Umbilical cord (tissue), 1 donor: ENCODE measurements at regions not wholly inside any gene's neighbourhood (a gene's known extent, or its start where the extent isn't known, plus 50 kb on each side); places are given as distances from the start of the nearest gene placed in this dataset.
A peak's percentile ranks its signal among the peaks of the same experiment; 100 is the strongest.

ENCODE experiments used
- DNase-seq: peaks from one replicate; pipeline ENCODE4 v3.0.0-alpha.2; 2015; ENCODE audit warnings: low spot score

DNA sequence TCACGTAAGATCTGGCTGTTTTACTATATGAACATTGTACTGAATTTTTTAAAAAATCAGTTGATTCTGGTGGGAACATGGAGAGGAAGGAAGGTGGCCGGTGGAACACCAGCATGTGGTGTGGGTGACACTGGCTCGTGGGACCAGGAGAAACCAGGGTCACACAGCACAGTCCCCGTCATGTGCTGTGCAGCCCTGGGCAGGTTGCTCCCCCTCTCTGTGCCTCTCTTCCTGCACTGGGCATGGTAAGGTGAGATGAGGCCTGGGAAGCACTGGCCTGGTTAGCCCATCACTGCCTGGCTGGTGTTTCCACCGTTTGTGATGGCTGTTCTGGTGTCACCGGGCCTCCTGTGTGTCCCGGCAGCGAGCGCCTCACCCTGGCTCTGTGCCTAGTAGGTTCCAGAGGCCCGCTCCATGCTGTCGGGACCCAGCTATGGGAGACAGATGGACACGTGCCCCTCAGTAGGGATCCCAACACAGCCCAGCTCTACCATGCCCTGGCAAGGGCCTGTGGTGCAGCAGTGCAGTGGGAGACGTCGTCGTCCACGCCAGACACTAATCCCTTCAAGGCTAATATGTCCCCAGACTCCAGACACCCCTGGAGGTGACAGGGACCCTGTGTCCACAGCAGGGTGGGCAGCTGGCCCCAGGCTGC is 88.2 kb upstream of the LINC01488 start:
- DNase-seq, result no peak

DNA sequence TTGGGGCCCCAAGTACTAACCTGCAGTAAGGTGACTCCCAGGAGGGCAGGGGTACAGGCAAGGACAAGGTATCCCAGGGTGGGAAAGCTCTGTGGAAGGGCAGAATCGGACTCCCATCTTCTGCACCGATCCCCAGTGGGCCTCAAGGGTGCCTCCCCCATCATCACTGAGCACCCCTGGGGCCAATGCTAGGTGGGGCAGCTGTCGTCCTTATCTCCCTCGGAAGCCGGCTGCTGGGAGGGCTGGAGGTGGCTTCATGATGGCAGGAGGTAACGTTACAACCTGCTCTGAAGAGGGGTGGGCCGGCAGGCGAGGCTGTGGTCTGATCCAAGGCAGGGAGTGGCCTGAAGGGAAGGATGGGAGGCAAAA is 87.6 kb upstream of the LINC01488 start:
- DNase-seq, result no peak

- no peak for DNase-seq
Observed at GRCh38 chr11:69394234-69394868, 87.1 kb upstream of the LINC01488 start.

DNA sequence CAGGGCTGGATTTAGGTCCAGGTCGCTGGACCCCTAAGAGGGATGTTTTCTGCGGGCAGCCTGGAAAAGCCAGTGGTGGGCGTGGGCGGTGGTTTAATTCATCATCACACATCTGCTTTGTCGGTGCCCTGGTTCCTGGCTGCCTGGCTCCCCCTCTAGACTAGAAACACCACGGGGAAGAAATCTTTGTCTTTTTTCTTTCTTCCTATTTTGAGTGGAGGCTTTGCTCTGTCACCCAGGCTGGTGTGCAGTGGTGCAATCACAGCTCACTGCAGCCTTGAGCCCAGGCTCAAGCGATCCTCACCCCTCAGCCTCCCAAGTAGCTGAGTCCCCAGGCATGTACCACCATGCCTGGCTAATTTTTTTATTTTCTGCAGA is 86.6 kb upstream of the LINC01488 start:
- no peak for DNase-seq

DNA sequence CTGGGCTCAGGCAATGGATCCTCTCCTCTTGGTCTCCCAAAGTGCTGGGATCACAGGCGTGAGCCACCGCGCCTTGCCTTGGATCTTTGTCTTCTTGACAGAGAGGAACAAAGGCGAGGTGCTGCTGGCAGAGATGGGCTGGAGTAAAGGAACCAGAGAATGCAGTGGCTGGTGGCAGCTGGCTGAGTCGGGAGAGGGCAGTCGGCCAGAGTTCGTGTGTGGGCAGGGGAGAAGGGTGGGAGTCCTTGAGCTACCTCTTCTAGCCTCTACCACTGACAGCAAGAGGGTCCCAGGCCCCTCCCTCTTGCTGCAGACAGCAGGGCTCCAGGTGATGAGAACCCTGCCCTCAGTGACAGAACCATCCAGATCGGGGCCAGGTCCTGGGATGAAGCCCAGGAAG is 86.2 kb upstream of the LINC01488 start:
- DNase-seq, result no peak

GRCh38 chr11:69396051-69396947 is 85.2 kb upstream of the LINC01488 start:
- DNase-seq, result no peak

DNA sequence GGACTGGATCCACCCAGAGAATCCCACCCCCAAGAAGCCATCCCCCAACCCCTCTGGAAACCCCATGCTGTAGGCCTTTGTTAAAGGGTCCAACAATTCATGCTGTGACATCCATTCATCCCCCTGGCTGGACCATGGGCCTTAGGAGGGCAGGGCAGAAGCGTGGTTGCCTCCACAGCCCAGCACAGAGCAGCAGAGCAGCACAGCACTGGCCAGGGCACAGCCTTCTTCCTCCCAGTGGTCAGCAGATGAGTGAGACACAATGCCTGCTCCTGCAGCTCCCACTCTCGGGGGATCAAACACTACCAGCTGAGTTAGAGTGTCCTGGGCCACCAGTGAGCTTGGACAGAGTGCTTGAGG is 84.5 kb upstream of the LINC01488 start:
- no peak for DNase-seq

DNA sequence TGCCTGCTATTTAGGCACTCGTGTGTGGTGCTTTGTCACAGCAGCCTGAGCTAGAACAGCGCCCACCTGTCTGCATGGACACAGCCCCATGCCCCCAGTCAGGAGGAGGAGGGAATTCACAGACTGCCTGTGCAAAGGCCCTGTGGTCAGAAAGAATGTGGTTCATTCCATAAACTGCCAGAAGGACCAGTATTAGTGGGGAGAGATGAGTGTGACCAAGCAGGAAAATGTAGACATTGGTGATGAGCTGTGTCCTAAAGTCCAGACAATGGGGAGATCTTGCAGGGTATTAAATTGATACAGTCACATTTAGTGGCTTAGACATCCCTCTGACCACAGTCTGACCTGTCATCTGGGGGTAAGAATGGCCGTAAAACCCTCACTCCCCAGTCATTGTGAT is 83.7 kb upstream of the LINC01488 start:
- no peak for DNase-seq

GRCh38 chr11:69398529-69399492 is 82.7 kb upstream of the LINC01488 start:
- peak; percentile 70 for DNase-seq

- no peak for DNase-seq
Observed at GRCh38 chr11:69400140-69400539, 81.3 kb upstream of the LINC01488 start.

GRCh38 chr11:69400771-69401590 is 80.5 kb upstream of the LINC01488 start:
- no peak for DNase-seq

DNA sequence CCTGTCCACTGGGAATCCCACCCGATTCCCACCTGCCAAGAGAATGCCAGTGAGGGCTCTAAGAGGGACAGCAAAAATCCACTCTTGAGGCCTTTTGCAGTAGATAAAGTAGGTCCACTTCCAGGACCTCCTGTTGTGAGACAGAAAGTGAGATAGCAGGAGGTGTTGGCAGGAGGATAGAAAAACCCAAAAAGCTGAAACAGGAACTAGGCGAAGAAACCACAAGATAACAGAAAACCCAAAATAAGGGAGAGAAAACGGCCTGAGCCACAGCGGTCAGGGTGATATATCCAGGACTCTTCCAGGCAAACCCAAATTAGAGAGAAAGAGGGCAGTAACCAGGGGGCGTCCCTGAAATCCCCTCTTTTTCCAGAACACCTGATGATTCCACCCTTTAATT is 79.7 kb upstream of the LINC01488 start:
- DNase-seq, result no peak

DNA sequence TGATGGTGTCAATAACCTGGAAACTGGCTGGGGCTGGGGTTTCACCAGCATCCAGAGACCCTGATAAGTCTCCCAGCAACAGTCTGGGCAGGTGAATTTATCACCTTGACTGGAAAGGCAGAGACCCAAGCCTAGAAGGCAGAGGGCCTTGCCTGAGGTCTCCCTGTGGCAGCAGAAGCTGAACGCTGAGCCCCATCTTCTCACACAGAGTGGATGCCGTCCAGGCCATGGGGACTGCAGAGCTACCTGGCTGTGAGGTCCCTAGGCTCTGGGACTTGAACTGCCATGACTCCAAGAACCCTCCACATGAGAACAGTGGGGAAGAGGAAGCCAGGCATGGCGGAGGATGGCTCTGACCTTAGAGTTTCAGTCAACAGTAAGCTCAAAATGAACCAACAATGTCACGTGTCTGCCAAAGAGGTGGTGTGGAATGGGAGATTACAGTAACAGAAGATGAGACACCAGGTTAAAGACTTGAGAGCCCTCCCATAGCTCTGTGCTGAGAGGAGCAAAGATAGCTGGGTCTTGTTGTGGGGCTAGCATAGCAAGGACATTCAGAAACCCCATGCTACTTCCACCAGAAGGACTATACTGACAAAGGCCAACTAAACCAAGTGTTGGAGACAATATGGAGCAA is 79.1 kb upstream of the LINC01488 start:
- DNase-seq, result no peak

GRCh38 chr11:69403556-69404215 is 77.8 kb upstream of the LINC01488 start:
- no peak for DNase-seq

GRCh38 chr11:69406060-69406459 is 75.4 kb upstream of the LINC01488 start:
- DNase-seq, result no peak

DNA sequence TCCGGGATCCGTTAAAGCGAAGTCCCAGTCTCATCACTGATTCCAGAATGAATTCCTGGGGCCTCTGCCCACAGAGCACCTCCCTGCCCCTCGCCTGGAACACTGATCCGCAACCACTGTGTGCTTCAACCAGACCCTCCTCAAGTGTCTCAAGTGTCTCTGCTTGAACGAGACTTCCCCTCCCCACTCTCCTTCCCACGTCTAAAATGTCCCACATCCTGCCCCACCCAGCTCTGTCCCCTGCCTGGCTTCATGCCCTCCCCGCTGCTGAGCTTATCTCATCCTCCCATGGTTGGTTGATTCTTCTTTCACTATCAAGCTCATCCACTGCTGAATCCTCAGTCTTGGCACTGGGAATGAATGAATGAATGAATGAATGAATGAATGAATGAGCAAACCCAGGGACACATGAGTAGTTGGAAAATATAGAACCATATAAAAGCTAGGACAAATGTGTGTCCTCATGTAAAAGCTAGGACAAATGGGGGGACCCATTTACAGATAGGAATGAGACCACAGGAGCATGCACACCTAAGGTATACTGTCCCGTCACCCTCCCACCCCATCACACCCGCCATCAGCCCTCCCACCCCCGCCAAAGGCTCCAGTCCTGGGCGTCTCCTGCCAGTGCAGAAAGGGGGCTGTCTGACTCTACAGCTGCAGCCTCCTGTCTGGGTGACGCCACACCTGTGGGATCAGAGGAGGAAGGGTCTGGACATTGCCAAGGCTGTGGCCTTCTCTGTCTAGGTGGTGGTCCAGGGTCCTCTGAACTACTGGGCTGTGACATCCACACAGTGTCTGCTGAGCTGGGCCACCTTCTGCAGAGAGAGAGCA is 71.4 kb upstream of the LINC01488 start:
- no peak for DNase-seq

DNA sequence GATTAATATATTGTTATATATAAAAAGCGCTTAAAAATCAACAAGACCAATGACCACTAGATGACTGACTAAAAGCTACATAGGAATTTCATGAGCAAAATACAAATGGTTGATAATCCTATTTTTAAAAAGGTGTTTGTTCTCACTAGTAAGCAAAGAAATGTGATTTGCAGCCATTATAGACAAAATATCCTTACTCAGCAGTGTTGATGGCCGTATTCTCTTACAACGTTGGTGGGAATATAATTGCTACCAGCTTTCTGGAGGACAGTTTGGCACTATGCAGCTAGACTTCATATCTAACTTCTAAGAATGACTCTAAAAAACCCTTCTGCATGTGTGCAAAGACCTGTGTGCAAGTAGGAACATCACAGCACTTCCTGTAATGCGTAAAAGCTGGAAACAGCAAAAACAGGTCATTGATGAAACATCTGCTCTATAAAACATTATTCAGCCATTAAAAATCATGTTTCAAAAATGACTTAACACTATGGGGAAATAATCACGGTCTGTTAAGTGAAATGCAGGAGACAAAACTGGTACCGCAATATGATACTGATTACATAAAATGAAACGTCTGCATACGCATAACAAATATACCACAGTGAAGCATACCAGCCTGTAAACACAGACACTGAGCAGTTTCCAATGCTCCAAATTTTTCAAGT is 70.1 kb upstream of the LINC01488 start:
- DNase-seq, result no peak
